GM21528 (cell line): ENCODE measurements at regions not wholly inside any gene's neighbourhood (a gene's known extent, or its start where the extent isn't known, plus 50 kb on each side); places are given as distances from the start of the nearest gene placed in this dataset.
"Not testable (repeated sequence)": the region's sequence is repeated elsewhere in the genome, so short reads cannot be mapped to it uniquely, and the experiment has no call there.

Experiments used
- ATAC-seq: cut with Tn5 transposase; IDR thresholded peaks from one replicate; pipeline ENCODE4 v1.9.1; 2021; ENCODE audit warnings: mild to moderate bottlenecking, moderate library complexity; ENCODE audit not compliant: unreplicated experiment, low FRiP score

DNA sequence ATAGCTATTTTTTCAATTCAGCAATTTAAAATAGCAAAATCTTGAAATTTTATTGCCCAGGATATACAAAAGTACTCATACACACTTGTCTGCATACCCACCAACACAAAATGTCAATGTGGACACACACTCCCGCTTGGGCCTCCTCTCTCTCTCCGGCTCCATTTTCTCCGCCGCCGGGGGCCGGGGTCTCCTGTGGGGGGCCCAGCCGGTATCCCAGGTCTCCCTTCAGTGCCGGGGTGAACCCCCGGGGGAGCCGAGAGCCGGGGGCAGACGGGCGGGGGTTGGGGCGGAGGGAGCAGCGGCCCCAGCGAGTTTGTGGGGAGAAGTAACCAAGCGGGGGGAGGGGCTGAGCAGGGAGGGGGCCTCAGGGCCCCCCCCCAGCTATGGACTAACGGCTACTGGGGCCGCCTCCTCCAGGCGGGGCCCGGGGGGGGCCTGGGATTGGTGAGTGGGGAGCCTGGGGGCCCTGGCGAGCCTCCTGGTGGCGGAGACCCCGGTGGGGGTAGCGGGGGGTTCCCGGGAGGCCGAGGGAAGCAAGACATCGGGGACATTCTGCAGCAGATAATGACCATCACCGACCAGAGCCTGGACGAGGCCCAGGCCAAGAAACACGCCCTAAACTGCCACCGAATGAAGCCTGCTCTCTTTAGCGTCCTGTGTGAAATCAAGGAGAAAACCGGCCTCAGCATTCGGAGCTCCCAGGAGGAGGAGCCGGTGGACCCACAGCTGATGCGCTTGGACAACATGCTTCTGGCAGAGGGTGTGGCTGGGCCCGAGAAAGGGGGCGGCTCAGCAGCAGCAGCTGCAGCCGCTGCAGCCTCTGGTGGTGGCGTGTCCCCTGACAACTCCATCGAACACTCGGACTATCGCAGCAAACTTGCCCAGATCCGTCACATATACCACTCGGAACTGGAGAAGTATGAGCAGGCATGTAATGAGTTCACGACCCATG lies 56.6 kb downstream of the CHST2 start:
- not testable (repeated sequence) for ATAC-seq

DNA sequence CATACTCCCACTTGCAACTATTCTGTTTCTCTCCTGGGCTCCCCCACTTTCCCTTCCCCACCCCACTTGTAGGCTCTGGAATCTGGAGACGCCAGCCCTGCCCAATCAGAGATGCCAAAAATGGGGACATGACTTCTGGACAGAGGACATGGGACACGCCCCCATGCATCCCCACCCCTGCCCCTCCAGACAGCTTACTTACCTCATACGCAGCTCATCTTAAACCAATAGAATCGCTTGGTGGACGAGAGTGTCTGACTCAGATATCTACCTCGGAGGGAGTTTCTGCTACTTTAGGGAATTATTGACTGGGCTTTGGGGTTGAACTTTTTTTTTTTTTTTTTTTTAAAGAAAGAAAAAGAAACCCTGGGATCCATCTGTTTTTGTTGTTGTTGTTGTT lies 58.4 kb downstream of the CHST2 start:
- ATAC-seq = not testable (repeated sequence)

DNA sequence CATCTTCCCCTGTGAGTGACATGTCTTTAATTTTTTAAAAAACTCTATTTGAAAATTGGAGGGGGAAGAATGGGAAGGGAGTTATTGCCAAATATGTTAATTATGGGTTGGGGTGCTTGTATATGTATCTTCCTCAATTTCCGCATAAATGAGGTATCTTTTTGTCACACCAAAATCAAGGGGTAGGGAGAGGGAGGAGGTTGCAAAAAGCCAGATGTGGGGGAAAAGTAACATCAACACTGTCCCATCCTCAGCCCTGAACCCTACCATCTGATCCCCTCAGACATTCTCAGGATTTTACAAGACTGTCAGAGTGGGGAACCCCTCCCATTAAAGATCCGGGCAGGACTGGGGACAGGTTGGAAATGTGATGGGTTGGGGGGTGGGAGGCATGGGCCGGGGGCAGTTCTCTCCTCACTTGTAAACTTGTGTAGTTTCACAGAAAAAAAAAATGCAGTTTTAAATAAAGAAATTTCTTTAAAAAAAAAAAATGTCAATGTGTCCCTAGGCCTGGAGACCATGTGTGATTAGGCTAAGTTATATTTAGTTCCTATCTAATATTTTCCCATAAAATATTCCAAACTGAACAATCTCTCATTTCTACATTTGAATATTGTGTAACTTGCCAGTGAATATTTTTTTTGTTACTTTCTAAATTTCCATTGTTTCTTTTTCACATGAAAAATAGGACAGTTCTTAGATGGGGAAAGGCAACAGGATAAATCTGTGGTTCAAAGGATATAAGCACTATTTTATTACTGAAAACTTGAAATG lies 59.4 kb downstream of the CHST2 start:
- not testable (repeated sequence) for ATAC-seq

DNA sequence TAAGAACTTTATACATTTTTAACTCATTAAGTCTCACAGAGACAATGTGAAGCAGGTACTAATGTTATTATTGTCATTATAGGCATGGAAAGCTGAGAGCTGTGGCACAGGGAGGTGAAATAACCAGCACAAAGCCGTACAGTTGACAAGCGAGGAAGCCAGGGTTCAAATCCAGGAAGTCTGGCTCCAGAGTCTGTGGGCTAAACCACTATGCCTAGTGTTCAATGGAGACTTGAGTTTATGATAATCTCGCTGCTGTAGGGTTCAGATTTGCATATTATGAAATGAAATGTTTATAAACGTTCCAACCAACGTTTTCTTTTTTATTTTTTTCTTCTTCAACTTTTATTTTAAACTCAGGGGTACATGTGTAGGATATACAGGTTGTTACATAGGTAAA lies 60.0 kb downstream of the CHST2 start:
- no peak for ATAC-seq

DNA sequence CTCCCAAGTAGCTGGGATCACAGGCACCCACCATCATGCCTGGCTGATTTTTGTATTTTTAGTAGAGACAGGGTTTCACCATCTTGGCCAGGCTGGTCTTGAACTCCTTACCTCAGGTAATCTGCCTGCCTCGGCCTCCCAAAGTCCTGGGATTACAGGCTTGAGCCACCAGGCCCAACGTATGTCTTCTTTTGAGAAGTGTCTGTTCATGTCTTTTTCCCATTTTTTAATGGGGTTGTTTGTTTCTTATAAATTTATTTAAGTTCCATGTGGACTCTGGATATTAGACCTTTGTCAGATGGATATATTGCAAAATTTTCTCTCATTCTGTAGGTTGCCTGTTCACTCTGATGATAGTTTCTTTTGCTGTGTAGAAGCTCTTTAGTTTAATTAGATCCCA lies 61.3 kb downstream of the CHST2 start:
- not testable (repeated sequence) for ATAC-seq

DNA sequence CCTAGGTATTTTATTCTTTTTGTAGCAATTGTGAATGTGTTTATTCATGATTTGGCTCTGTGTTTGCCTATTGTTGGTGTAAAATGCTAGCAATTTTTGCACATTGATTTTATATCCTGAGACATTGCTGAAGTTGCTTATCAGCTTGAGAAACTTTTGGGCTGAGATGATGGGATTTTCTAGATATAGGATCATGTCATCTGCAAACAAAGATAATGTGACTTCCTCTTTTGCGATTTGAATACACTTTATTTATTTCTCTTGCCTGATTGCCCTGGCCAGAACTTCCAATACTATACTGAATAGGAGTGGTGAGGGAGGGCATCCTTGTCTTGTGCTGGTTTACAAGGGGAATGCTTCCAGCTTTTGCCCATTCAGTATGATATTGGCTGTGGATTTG lies 62.4 kb downstream of the CHST2 start:
- ATAC-seq = not testable (repeated sequence)

- ATAC-seq = no peak
These were observed 63.5 kb downstream of the CHST2 start for GRCh38 chr3:143182866-143183664.

DNA sequence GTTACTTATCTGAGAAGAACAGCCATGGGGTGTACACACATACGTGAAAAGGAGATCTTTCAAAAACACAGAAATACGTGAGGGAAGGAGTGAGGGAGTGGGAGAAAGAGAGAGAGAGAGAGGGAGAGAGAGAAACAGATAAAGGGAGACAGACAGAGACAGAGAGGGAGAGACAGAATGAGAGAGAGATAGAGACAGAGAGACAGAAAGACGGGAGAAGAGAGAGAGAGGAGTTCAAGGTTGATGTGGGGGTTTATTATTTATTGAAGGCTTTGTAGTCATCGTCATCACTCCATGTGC lies 64.0 kb downstream of the CHST2 start:
- no peak for ATAC-seq

- no peak for ATAC-seq
These were observed 64.5 kb downstream of the CHST2 start for GRCh38 chr3:143184099-143184498.

- ATAC-seq = no peak
These were observed 65.8 kb downstream of the CHST2 start for GRCh38 chr3:143185401-143185800.

- no peak for ATAC-seq
These were observed 67.5 kb downstream of the CHST2 start for GRCh38 chr3:143187111-143187510.

DNA sequence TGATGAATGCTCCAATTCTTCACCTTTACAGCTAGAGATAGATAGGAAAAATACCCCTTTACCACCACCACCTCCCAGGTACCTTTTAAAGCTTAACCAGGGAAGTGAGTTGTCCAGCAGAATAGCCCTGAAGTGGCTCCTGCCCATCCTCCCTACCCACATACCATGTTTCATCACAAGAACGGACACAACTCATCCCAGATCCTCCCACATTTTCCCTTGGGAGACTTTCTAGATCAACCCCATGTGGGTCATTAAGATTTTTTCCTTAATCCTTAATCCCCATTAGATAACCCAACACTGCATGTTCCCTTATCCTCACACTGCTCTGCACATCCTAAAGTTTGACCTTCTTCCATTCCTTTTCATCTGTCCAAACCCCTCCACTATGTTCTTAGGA lies 69.3 kb downstream of the CHST2 start:
- no peak for ATAC-seq

GRCh38 chr3:143190101-143190500 lies 70.5 kb downstream of the CHST2 start:
- ATAC-seq = no peak

- no peak for ATAC-seq
These were observed 72.6 kb downstream of the CHST2 start for GRCh38 chr3:143192193-143192592.

DNA sequence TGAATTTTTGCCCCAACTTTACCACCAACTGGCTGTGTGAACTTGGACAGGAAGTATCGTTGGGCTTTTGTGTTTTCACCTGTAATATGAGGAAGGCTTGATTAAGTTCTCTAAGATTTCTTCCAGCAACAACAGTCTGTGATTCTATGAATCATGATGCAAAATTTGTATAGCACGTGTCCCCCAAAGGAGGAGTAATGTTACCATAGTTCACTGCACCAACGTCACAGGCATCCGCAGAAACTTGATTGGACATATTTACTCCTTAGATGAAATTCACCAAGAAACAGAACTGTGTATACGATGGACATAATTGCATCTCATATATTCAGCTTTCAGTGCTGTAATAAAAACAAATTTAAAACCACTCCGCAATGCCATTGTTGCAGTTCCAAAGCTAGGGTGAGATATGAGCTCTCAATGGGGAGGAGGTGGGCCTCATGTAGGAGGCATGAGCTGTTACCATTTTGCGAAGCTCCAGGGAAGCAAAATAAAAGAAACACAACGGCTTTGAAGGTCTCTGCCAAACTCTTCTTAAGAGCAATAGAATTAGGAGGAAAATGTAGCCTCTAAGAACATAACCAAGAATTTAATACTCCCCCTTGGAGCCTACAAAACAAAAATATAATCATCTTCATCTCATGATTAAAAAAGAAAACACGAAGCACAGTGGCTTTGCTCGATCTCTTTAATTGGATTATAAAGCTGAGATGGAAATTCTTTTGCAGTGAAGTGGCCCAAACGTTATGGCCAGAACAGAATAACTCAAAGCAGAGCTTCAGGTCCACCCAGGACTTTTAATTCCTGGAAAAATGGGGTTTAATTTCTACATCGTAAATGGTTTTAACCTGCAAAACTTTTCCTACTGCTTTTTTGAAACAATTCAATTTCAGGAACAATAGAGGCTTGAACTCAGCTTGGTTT lies 80.7 kb downstream of the CHST2 start:
- no peak for ATAC-seq

DNA sequence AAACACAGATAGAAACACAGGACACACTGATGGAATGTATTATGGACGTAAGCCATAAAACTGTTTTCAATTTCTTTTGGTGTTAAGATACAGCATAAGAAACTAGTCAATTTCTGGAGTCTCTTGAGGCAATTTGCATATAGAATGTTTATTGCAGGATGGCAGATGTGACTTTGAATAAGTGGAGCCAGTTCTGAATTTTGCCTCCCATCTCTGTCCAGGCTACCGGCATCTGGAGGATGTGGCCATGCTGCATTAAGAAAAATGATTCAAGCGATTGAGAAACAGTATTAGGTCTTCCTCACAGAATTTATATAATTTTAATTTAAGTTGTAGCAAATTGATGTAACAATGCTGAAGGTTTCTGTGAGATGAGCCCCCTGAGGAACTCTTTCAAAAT lies 81.5 kb downstream of the CHST2 start:
- ATAC-seq = no peak

- ATAC-seq = no peak
These were observed 82.5 kb downstream of the CHST2 start for GRCh38 chr3:143201870-143202752.

- ATAC-seq = no peak
These were observed 83.6 kb downstream of the CHST2 start for GRCh38 chr3:143203142-143203541.

GRCh38 chr3:143203848-143204247 lies 84.3 kb downstream of the CHST2 start:
- no peak for ATAC-seq
